ENCODE measurements at regions not wholly inside any gene's neighbourhood (a gene's known extent, or its start where the extent isn't known, plus 50 kb on each side); places are given as distances from the start of the nearest gene placed in this dataset.
"Not testable (repeated sequence)": the region's sequence is repeated elsewhere in the genome, so short reads cannot be mapped to it uniquely, and the experiment has no call there.

- no peak for DNase-seq
Observed at GRCh38 chr3:87867001-87867400, 191.8 kb downstream of the CGGBP1 start.

GRCh38 chr3:87856126-87856525 is 202.7 kb downstream of the CGGBP1 start:
- no peak for DNase-seq

- no peak for DNase-seq
Observed at GRCh38 chr3:87855616-87856015, 203.2 kb downstream of the CGGBP1 start.

GRCh38 chr3:87855211-87855610 is 203.6 kb downstream of the CGGBP1 start:
- DNase-seq, result no peak

GRCh38 chr3:87848003-87848402 is 210.8 kb downstream of the CGGBP1 start:
- no peak for DNase-seq

GRCh38 chr3:87837076-87837475 is 221.7 kb downstream of the CGGBP1 start:
- DNase-seq, result no peak

- no peak for DNase-seq
Observed at GRCh38 chr3:87836026-87836425, 222.8 kb downstream of the CGGBP1 start.

- DNase-seq, result no peak
Observed at GRCh38 chr3:87835236-87835635, 223.6 kb downstream of the CGGBP1 start.

- no peak for DNase-seq
Observed at GRCh38 chr3:87834327-87834726, 224.5 kb downstream of the CGGBP1 start.

- DNase-seq, result no peak
Observed at GRCh38 chr3:87833039-87833377, 225.8 kb downstream of the CGGBP1 start.

GRCh38 chr3:87828046-87828445 is 230.8 kb downstream of the CGGBP1 start:
- no peak for DNase-seq

GRCh38 chr3:87822563-87822962 is 236.2 kb downstream of the CGGBP1 start:
- no peak for DNase-seq

GRCh38 chr3:87813503-87813902 is 245.3 kb downstream of the CGGBP1 start:
- not testable (repeated sequence) for DNase-seq

GRCh38 chr3:87811953-87812352 is 246.9 kb downstream of the CGGBP1 start:
- no peak for DNase-seq

GRCh38 chr3:87810452-87811016 is 248.3 kb downstream of the CGGBP1 start:
- no peak for DNase-seq

- DNase-seq, result no peak
Observed at GRCh38 chr3:87805670-87806069, 253.1 kb downstream of the CGGBP1 start.

GRCh38 chr3:87801409-87801808 is 257.4 kb downstream of the CGGBP1 start:
- DNase-seq, result no peak

- no peak for DNase-seq
Observed at GRCh38 chr3:87800516-87800915, 258.3 kb downstream of the CGGBP1 start.

GRCh38 chr3:87798567-87798947 is 260.2 kb downstream of the CGGBP1 start:
- no peak for DNase-seq

GRCh38 chr3:87797872-87798566 is 260.8 kb downstream of the CGGBP1 start:
- DNase-seq, result no peak

- DNase-seq, result no peak
Observed at GRCh38 chr3:87796843-87797185, 262.0 kb downstream of the CGGBP1 start.

- DNase-seq, result no peak
Observed at GRCh38 chr3:87796137-87796842, 262.5 kb downstream of the CGGBP1 start.

GRCh38 chr3:87795701-87796100 is 263.1 kb downstream of the CGGBP1 start:
- no peak for DNase-seq

- DNase-seq, result no peak
Observed at GRCh38 chr3:87793337-87793877, 265.4 kb downstream of the CGGBP1 start.
